GM21723 (cell line): ENCODE measurements at regions not wholly inside any gene's neighbourhood (a gene's known extent, or its start where the extent isn't known, plus 50 kb on each side); places are given as distances from the start of the nearest gene placed in this dataset.
"Not testable (repeated sequence)": the region's sequence is repeated elsewhere in the genome, so short reads cannot be mapped to it uniquely, and the experiment has no call there.

ENCODE experiments used
- ATAC-seq: cut with Tn5 transposase; IDR thresholded peaks from one replicate; pipeline ENCODE4 v1.9.1; 2021; ENCODE audit warnings: mild to moderate bottlenecking, moderate library complexity; ENCODE audit not compliant: unreplicated experiment

GRCh38 chr6:135604035-135604860 is 106.7 kb upstream of the AHI1 start:
- no peak for ATAC-seq

GRCh38 chr6:135605278-135605790 is 107.8 kb upstream of the AHI1 start:
- no peak for ATAC-seq

- no peak for ATAC-seq
Measured at GRCh38 chr6:135606392-135606791, 108.9 kb upstream of the AHI1 start.

- no peak for ATAC-seq
Measured at GRCh38 chr6:135608031-135608430, 110.5 kb upstream of the AHI1 start.

- ATAC-seq: not testable (repeated sequence)
Measured at GRCh38 chr6:135610192-135610591, 112.7 kb upstream of the AHI1 start.

GRCh38 chr6:135616655-135617054 is 119.1 kb upstream of the AHI1 start:
- ATAC-seq: no peak

GRCh38 chr6:135617222-135617621 is 119.7 kb upstream of the AHI1 start:
- no peak for ATAC-seq

GRCh38 chr6:135622081-135622480 is 124.5 kb upstream of the AHI1 start:
- no peak for ATAC-seq

- ATAC-seq: no peak
Measured at GRCh38 chr6:135623979-135624378, 126.4 kb upstream of the AHI1 start.

GRCh38 chr6:135624402-135625295 is 127.1 kb upstream of the AHI1 start:
- ATAC-seq: no peak

- not testable (repeated sequence) for ATAC-seq
Measured at GRCh38 chr6:135626001-135626400, 128.5 kb upstream of the AHI1 start.

GRCh38 chr6:135627092-135627715 is 129.7 kb upstream of the AHI1 start:
- ATAC-seq: peak; percentile 65

- no peak for ATAC-seq
Measured at GRCh38 chr6:135630789-135631376, 133.3 kb upstream of the AHI1 start.

GRCh38 chr6:135631821-135632220 is 134.3 kb upstream of the AHI1 start:
- no peak for ATAC-seq

GRCh38 chr6:135633573-135633972 is 136.0 kb upstream of the AHI1 start:
- ATAC-seq: no peak

- ATAC-seq: no peak
Measured at GRCh38 chr6:135637701-135638100, 140.2 kb upstream of the AHI1 start.

- no peak for ATAC-seq
Measured at GRCh38 chr6:135638108-135638507, 140.6 kb upstream of the AHI1 start.

- ATAC-seq: no peak
Measured at GRCh38 chr6:135640048-135640447, 142.5 kb upstream of the AHI1 start.

- no peak for ATAC-seq
Measured at GRCh38 chr6:135640449-135641111, 143.0 kb upstream of the AHI1 start.

GRCh38 chr6:135642912-135643311 is 145.4 kb upstream of the AHI1 start:
- no peak for ATAC-seq
